HEK293 (cell line): ENCODE measurements at regions not wholly inside any gene's neighbourhood (a gene's known extent, or its start where the extent isn't known, plus 50 kb on each side); places are given as distances from the start of the nearest gene placed in this dataset.

ENCODE experiments used
- CTCF ChIA-PET: fragments of 350-600 bp; formaldehyde crosslinking; extraction: SDS; loops from one replicate; lab custom pipeline; 2021; ENCODE audit warnings: antibody characterized with exemption; lab: Yijun Ruan, JAX
- POLR2A ChIA-PET: fragments of 300-600 bp; formaldehyde crosslinking; extraction: SDS; loops from one replicate; lab custom pipeline; 2020; ENCODE audit warnings: antibody characterized with exemption, inconsistent platforms; lab: Yijun Ruan, JAX
- H3K27ac ChIP-seq: fragments of 200-500 bp; sonication (Bioruptor generic); 2 replicates; pipeline ENCODE4 v1.5.1; 2014; ENCODE audit warnings: low read depth, low read length, control low read depth, inconsistent platforms; ENCODE audit errors: extremely low read depth
- H3K36me3 ChIP-seq, 2 experiments: fragments of 200-500 bp in 1 of 2; sonication (Bioruptor generic) in 1 of 2; 1 replicate in 1 of 2; 2 replicates in 1 of 2; pipeline ENCODE4 v1.5.1; 2014 to 2017; ENCODE audit warnings: inconsistent platforms in 2 of 2, low read length in 2 of 2; ENCODE audit not compliant: control insufficient read depth in 2 of 2, insufficient read depth in 1 of 2
- H3K4me1 ChIP-seq: fragments of 200-500 bp; sonication (Bioruptor generic); 2 replicates; pipeline ENCODE4 v1.5.1; 2014; ENCODE audit warnings: mild to moderate bottlenecking, low read length, inconsistent platforms; ENCODE audit not compliant: control insufficient read depth, insufficient read depth
- H3K4me3 ChIP-seq: 2 replicates; pipeline ENCODE4 v1.5.1; 2011; ENCODE audit warnings: low read depth, mild to moderate bottlenecking, control low read depth, low read length, moderate library complexity
- H3K9me3 ChIP-seq: fragments of 200-500 bp; sonication (Bioruptor generic); 2 replicates; pipeline ENCODE4 v1.5.1; 2014; ENCODE audit warnings: low read depth, low read length, inconsistent platforms; ENCODE audit not compliant: control insufficient read depth, insufficient read depth
- FEZF1 ChIP-seq: fragments of 450-650 bp; formaldehyde crosslinking; IDR thresholded peaks from 2 replicates; pipeline ENCODE4 v1.5.1; 2016; ENCODE audit warnings: missing biosample characterization, missing genetic modification characterization
- GLIS1 ChIP-seq: fragments of 450-650 bp; formaldehyde crosslinking; IDR thresholded peaks from 2 replicates; pipeline ENCODE4 v1.5.1; 2016; ENCODE audit warnings: missing biosample characterization, missing genetic modification characterization
- GLIS2 ChIP-seq: fragments of 450-650 bp; formaldehyde crosslinking; IDR thresholded peaks from 2 replicates; pipeline ENCODE4 v1.5.1; 2016; ENCODE audit warnings: missing biosample characterization, missing genetic modification characterization
- KLF7 ChIP-seq: fragments of 450-650 bp; formaldehyde crosslinking; IDR thresholded peaks from 2 replicates; pipeline ENCODE4 v1.5.1; 2016; ENCODE audit warnings: missing biosample characterization, missing genetic modification characterization, borderline replicate concordance
- PRDM6 ChIP-seq: fragments of 450-650 bp; formaldehyde crosslinking; IDR thresholded peaks from 2 replicates; pipeline ENCODE4 v1.5.1; 2017; ENCODE audit warnings: missing biosample characterization, missing genetic modification characterization
- SP7 ChIP-seq: fragments of 450-650 bp; formaldehyde crosslinking; IDR thresholded peaks from 2 replicates; pipeline ENCODE4 v1.5.1; 2016; ENCODE audit warnings: missing biosample characterization, missing genetic modification characterization
- YY1 ChIP-seq: fragments of 450-650 bp; formaldehyde crosslinking; IDR thresholded peaks from 2 replicates; pipeline ENCODE4 v1.5.1; 2018; ENCODE audit warnings: missing biosample characterization, missing genetic modification characterization
- ZBTB49 ChIP-seq: fragments of 450-650 bp; formaldehyde crosslinking; IDR thresholded peaks from 2 replicates; pipeline ENCODE4 v1.5.1; 2016; ENCODE audit warnings: missing biosample characterization, missing genetic modification characterization, low read depth
- ZEB2 ChIP-seq: fragments of 450-650 bp; formaldehyde crosslinking; IDR thresholded peaks from 2 replicates; pipeline ENCODE4 v1.5.1; 2016; ENCODE audit warnings: missing biosample characterization, missing genetic modification characterization
- ZNF112 ChIP-seq: fragments of 450-650 bp; formaldehyde crosslinking; IDR thresholded peaks from 2 replicates; pipeline ENCODE4 v1.5.0; 2017; ENCODE audit warnings: missing biosample characterization, missing genetic modification characterization
- ZNF146 ChIP-seq: fragments of 450-650 bp; formaldehyde crosslinking; IDR thresholded peaks from 2 replicates; pipeline ENCODE4 v1.5.1; 2016; ENCODE audit warnings: missing biosample characterization, missing genetic modification characterization
- ZNF19 ChIP-seq: fragments of 450-650 bp; formaldehyde crosslinking; IDR thresholded peaks from 2 replicates; pipeline ENCODE4; 2016; ENCODE audit warnings: missing biosample characterization, missing genetic modification characterization, low read depth
- ZNF311 ChIP-seq: fragments of 450-650 bp; formaldehyde crosslinking; IDR thresholded peaks from 2 replicates; pipeline ENCODE4 v1.5.1; 2017; ENCODE audit warnings: missing biosample characterization, missing genetic modification characterization, borderline replicate concordance
- ZNF362 ChIP-seq: fragments of 450-650 bp; formaldehyde crosslinking; IDR thresholded peaks from 2 replicates; pipeline ENCODE4 v1.5.1; 2016; ENCODE audit warnings: missing biosample characterization, missing genetic modification characterization
- ZNF366 ChIP-seq: fragments of 450-650 bp; formaldehyde crosslinking; conservative IDR thresholded peaks from 2 replicates; pipeline ENCODE4 v1.5.1; 2016; ENCODE audit warnings: missing biosample characterization, missing genetic modification characterization
- ZNF391 ChIP-seq: fragments of 450-650 bp; formaldehyde crosslinking; IDR thresholded peaks from 2 replicates; pipeline ENCODE4 v1.5.1; 2016; ENCODE audit warnings: low read depth, missing biosample characterization, missing genetic modification characterization, borderline replicate concordance
- ZNF404 ChIP-seq: fragments of 450-650 bp; formaldehyde crosslinking; IDR thresholded peaks from 2 replicates; pipeline ENCODE4 v1.5.1; 2017; ENCODE audit warnings: missing biosample characterization, missing genetic modification characterization
- ZNF48 ChIP-seq: fragments of 450-650 bp; formaldehyde crosslinking; IDR thresholded peaks from 2 replicates; pipeline ENCODE4 v1.5.1; 2016; ENCODE audit warnings: missing biosample characterization, missing genetic modification characterization
- ZNF488 ChIP-seq: fragments of 450-650 bp; formaldehyde crosslinking; IDR thresholded peaks from 2 replicates; pipeline ENCODE4 v1.5.1; 2016; ENCODE audit warnings: missing biosample characterization, missing genetic modification characterization
- ZNF529 ChIP-seq: fragments of 450-650 bp; formaldehyde crosslinking; IDR thresholded peaks from 2 replicates; pipeline ENCODE4 v1.5.1; 2017; ENCODE audit warnings: missing genetic modification characterization, missing biosample characterization; ENCODE audit not compliant: insufficient replicate concordance
- ZNF530 ChIP-seq: fragments of 450-650 bp; formaldehyde crosslinking; IDR thresholded peaks from 2 replicates; pipeline ENCODE4 v1.5.1; 2016; ENCODE audit warnings: low read depth, missing biosample characterization, missing genetic modification characterization
- ZNF707 ChIP-seq: fragments of 450-650 bp; formaldehyde crosslinking; IDR thresholded peaks from 2 replicates; pipeline ENCODE4 v1.5.1; 2016; ENCODE audit warnings: missing biosample characterization, missing genetic modification characterization
- ZXDB ChIP-seq: fragments of 450-650 bp; formaldehyde crosslinking; IDR thresholded peaks from 2 replicates; pipeline ENCODE4 v1.5.1; 2016; ENCODE audit warnings: missing biosample characterization, missing genetic modification characterization
- TF ChIP-seq, protein P1 (sequence below): fragments of 450-650 bp; formaldehyde crosslinking; IDR thresholded peaks from 2 replicates; pipeline ENCODE4 v1.5.1; 2016; ENCODE audit warnings: missing biosample characterization, missing genetic modification characterization
- TF ChIP-seq, protein P2 (sequence below): fragments of 450-650 bp; formaldehyde crosslinking; IDR thresholded peaks from 2 replicates; pipeline ENCODE4; 2016; ENCODE audit warnings: missing biosample characterization, missing genetic modification characterization

DNA sequence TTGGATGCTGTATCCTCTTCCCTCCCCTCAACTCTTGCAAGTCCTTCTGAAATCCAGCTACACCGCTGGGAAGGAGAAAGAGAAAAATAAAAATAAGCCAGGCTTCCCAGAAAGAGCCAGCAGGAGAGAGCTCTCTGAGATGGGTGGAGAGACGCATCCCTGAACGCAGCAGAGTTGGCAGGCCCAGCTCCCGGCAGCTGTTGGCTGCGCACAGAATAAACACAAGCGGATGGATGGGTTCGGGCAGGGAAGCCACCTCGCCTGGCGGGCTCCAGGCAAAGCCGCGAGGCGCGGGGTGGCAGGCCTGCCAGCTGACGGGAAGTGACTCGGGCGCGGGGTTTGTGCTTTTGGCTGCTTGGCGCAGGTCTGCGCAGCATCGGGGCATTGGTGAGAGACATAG is 537.7 kb downstream of the MIAT start:
- Histone ChIP-seq H3K36me3 (no peaks in the 10 kb centered on the region), H3K4me3 (no peak overlapping the region), H3K27ac (no peak overlapping the region), H3K9me3 (no peaks in the 10 kb centered on the region), H3K4me1 (no peaks in the 10 kb centered on the region)
- TF ChIP-seq ZNF404 (tag by site-specific recombination): no peak
- TF ChIP-seq ZNF366 (tag by site-specific recombination): no peak
- no peak for TF ChIP-seq ZEB2 (tag by site-specific recombination)
- no peak for TF ChIP-seq ZNF19 (tag by site-specific recombination)
- TF ChIP-seq, protein P1, sequence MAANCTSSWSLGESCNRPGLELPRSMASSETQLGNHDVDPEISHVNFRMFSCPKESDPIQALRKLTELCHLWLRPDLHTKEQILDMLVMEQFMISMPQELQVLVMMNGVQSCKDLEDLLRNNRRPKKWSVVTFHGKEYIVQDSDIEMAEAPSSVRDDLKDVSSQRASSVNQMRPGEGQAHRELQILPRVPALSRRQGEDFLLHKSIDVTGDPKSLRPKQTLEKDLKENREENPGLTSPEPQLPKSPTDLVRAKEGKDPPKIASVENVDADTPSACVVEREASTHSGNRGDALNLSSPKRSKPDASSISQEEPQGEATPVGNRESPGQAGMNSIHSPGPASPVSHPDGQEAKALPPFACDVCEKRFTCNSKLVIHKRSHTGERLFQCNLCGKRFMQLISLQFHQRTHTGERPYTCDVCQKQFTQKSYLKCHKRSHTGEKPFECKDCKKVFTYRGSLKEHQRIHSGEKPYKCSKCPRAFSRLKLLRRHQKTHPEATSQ (tag by site-specific recombination): no peak
- no peak for TF ChIP-seq ZNF391
- TF ChIP-seq GLIS2 (tag by site-specific recombination): no peak
- TF ChIP-seq KLF7 (tag by site-specific recombination): no peak
- TF ChIP-seq SP7 (tag by site-specific recombination): no peak
- TF ChIP-seq PRDM6 (tag by site-specific recombination): no peak
- TF ChIP-seq FEZF1: no peak
- TF ChIP-seq ZNF48 (tag by site-specific recombination): no peak
- TF ChIP-seq ZNF488 (tag by site-specific recombination): no peak
- TF ChIP-seq GLIS1: no peak
- ChIA-PET CTCF (interaction anchor here (0.7 to 1.6 kb wide), 2 partner anchors 8 to 836 kb away, joined by 4 to 5 read pairs; no protein-coding TSS in a partner anchor), POLR2A (interaction anchor here (0.7 kb wide), 1 partner anchor 17 kb away, joined by 3 read pairs; no protein-coding TSS in a partner anchor)

GRCh38 chr22:27195494-27195893 is 538.1 kb downstream of the MIAT start:
- no peak overlapping the region for H3K4me3 ChIP-seq
- H3K27ac ChIP-seq: no peak overlapping the region
- POLR2A ChIA-PET: interaction anchor here (0.7 kb wide), 1 partner anchor 17 kb away, joined by 3 read pairs; no protein-coding TSS in a partner anchor
- CTCF ChIA-PET: interaction anchor here (0.7 to 1.6 kb wide), 2 partner anchors 8 to 836 kb away, joined by 4 to 5 read pairs; no protein-coding TSS in a partner anchor
- TF ChIP-seq ZNF146: no peak
- no peak for TF ChIP-seq YY1 (tag by site-specific recombination)
- TF ChIP-seq ZNF707: no peak
- TF ChIP-seq ZNF362 (tag by site-specific recombination): no peak
- TF ChIP-seq ZNF311: no peak
- no peak for TF ChIP-seq ZNF530 (tag by site-specific recombination)
- TF ChIP-seq ZBTB49: no peak
- TF ChIP-seq ZXDB: no peak
- TF ChIP-seq ZNF529: no peak
- no peak for TF ChIP-seq ZNF112 (tag by site-specific recombination)
- TF ChIP-seq, protein P2, sequence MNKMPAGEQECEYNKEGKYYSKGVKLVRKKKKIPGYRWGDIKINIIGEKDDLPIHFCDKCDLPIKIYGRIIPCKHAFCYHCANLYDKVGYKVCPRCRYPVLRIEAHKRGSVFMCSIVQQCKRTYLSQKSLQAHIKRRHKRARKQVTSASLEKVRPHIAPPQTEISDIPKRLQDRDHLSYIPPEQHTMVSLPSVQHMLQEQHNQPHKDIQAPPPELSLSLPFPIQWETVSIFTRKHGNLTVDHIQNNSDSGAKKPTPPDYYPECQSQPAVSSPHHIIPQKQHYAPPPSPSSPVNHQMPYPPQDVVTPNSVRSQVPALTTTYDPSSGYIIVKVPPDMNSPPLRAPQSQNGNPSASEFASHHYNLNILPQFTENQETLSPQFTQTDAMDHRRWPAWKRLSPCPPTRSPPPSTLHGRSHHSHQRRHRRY: no peak
- no peaks in the 10 kb centered on the region for H3K9me3 ChIP-seq
- no peaks in the 10 kb centered on the region for H3K36me3 ChIP-seq
- no peaks in the 10 kb centered on the region for H3K4me1 ChIP-seq
